ENCODE measurements at regions not wholly inside any gene's neighbourhood (a gene's known extent, or its start where the extent isn't known, plus 50 kb on each side); places are given as distances from the start of the nearest gene placed in this dataset.

DNA sequence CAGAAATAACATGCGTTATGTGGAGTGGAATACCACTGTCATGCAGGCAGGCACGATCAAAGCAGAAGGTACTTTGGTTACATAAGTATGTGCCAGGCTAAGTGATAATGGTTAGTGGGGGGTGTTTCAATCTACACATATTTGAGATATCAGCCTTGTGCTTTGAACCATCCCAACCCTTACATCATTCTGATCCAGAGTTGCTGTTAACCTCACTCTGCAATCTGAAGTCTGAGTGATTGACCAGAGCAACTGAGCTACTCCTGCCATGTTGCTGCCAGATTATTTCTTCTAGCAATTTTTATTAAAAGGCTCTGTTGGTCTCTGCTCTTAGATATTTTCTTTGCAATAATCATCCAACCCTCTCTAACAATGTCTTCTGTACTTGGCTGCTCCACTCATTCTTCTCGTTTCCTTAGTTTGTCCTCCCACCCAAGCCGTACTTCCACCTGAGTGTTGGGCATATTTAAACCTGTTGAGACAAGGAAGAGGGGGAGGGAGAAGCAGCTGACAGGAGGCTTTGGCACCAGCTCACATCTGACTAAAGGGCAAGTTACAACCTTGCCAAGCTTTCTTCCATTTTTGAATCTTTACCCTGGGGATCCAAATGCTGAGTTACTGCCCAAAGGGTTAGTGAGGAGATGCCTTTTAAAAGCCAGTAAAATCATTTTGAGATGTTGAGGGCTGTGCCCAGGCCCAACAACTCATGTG is 114.1 kb upstream of the SESN3 start:
- DNase-seq, result no peak

DNA sequence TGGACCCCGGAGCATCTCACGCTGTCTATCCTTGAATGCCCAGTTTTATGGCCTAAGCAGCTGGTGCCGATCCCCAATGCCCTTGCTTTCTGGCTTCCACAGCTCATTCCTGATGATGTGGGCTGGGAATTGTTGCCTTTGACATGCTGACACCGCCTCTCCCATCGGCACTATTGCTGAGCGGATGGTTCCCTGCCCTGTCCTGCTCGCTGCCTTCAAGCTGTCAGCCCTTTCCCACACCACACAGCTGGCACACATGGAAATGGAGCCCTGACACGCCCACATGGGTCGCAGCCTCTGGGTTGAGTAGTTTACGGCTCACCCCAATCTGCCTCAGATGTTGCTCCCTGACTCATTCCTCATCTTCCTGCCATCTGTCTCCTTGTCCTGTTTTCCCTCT is 110.2 kb upstream of the SESN3 start:
- no peak for DNase-seq

DNA sequence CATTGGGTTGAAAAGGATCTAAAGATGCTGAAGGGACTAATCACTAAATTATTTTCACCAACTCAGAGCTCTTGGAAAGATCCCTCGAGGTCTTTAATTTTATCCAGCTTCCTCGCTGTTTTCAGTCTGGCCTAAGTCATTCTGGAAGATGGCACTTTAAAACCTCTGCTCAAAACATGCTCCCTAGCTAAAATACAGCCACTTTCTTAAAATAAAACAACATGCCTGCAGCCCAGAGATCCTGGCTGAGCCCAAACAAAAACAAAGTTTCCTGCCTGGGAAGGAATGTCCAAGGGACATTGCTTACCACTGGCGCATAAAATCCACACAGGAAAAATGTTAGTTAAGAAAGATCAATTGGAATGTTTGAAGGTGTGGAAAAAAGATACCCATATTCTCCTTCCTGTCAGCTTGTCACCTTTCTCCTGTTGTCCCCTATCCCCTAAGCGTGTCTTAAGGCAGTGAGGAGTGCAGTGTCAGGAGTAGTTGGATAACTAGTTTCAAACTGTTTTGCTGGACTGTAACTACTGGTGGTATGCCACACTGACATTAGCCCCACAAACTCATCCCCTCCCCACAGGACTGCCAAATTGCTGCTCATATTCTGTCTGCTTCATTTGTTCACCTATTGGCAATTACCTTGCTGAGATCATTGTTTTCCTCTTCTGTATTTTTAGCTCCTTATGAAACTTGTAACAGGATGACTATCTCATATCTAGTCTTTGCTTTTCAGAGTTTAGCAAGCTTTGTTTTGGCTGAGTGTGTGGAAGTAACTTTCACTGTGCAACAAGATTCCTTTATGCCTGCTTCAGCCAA is 108.3 kb upstream of the SESN3 start:
- no peak for DNase-seq

DNA sequence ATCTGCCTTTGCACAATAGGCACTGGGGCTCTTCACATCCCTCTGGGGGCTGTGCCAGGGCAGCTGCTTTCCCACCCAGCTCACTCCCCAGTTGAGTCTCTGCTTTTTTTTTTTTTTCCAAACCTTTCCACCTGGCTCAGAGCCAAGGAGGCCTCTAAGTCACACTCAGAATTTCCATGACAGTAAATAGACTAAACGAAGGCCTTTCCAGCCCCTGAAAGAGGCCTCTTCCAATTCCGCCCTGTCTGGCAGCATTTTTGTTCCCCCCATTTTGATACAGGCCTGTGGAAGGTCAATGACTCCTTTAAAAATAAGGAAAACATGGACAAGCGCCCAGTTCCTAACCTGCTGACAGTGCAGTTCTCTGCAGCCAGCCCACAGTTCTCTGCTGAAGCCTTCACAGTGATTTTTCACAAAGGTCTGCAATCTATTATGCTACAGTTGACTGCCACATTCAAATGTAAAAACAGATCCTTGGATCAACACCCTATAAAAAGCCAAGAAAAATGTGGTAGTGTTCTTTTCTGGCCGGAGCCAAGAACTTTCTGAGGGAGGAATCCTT is 107.5 kb upstream of the SESN3 start:
- no peak for DNase-seq

DNA sequence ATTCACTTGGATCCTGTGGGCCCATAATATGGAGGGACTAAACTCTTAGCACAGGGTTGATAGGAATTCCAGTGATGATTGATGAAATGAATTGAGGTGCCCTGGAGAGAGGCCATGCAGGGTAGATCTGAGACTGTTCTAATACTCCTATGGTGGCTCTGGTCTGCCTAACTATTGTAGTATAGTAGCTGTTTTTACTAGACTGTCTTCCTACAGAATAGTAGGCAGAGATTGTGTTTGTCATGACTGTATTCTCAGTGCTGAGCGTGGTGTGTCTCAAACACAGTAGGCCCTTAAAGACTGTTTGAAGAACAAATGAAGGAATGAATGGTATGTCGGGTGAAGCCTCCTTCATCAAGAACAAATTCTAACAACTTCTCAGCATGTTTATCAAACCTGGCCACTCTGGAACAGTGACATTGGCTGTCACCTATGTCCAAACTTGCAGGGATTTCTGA is 107.0 kb upstream of the SESN3 start:
- no peak for DNase-seq

DNA sequence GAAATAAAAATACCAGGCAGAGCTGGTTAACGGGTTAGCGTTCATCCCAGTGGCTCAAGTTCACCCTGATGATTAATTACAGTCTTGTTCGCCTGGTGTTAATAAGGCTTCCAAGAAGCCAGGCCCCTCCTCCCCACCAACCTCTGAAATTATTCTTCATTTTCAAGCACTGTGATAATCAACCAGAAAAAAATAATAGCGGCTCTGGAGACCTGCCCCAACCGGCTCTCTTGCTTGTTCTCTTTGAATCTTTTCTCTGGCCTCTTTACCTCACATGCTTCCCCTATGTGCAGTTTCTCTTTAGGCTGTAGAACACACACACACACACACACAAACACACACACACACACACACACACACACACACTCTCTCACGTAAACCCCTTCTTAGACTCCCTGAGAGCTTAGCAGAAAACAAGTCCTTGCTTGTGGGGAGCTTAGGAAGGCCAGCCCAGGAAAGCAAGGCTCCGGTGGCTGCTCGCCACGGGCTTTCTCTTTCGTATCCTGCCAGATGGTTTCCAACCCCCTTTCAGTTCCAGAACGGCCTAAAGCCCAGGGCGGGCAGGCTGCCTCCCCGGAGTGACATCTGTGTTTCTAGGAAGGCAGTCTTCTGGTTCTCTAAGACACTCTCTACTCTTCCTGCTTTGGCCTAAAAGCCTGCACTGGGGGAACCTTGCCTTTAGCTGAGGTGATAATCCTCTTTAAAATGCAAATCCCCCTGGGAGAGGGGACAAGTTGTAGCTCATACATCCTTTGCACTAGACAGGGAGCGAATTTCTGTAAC is 106.4 kb upstream of the SESN3 start:
- DNase-seq, result peak; percentile 43

DNA sequence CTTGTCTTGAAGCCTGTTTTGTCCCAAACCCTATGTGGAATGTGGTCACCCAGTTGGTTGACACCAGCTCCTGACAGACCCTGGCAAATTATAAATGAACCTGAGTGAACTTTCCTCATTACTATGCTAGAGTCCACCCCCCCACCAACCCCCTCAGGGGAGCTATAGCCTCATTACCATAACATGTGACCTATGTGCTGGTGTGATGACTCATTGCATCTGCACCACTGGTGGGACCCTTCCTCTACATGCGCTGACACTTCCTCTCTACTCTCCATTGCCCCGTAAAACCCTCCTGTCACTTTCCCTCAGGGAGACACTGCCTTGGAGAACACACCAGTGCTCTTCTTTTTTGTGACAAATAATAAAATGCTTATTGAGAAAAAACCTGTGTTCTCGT is 105.0 kb upstream of the SESN3 start:
- DNase-seq, result no peak

DNA sequence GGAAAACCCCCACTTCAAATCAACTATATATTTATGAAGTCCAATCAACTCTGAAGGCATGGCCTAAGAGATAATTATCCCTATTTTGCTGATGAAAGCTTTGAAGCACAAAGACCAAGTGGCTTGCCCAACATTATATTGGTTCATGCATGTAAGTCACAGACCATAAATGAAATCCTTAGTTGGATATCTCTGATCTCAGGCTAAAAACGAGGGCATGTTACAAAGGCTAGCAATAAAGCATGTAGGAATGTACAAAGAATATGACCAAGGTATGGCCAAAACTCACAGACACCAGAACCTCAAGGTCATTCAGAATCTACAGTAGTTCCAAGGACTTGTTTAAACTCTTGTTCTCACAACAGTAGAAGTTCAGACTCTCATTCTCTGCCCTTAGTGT is 100.2 kb upstream of the SESN3 start:
- no peak for DNase-seq

DNA sequence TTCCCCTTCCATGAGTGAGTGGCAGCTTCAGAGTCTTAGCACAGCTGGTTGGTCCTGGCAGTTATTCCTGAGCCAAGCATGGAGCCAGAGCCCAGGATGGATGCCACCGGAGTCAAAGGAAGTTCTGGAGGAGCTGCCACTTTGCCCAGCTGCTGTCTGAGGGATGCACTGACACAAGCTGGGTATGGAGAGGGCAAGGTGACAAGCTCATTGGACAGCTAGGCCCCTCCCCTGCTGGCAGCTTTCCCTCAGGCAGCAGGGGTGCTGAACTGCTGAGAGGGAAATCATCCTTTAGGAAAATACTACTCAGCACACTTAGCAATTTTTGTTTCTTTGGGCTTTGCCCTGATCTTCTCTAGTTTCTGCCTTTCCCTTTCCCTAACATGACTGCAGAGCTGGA is 99.3 kb upstream of the SESN3 start:
- DNase-seq, result no peak

DNA sequence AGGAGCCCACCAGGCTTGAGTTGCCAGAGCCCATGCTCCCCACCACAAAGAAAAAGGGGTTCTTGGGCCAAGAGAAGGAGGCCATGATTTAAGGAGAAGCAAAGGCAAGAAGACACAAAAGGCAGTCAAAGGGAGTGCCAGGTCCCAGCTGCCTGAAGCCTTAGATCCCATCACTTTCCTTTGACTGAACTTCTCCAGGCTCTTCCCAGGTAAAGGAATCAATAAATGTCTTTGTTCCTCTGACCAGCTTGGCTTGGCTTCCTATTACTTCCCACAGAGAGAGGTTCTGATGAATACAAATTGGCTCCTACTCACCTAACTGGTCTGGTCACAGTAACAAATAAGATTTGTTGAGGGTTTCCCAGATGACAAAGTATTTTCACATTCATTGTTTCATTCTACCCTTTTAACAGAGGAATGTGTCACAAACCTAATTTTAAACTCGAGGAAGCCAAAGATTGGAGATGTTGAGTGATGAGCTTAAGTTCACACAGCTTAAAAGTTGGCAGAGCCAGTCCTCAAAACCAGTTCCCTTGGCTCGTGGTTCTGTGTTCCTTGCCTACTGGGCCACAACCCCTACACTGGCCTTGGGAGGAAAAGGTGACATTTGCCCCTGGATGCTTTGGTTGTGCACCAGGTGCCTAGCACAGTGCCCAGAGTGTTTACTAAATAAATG is 96.4 kb upstream of the SESN3 start:
- no peak for DNase-seq

DNA sequence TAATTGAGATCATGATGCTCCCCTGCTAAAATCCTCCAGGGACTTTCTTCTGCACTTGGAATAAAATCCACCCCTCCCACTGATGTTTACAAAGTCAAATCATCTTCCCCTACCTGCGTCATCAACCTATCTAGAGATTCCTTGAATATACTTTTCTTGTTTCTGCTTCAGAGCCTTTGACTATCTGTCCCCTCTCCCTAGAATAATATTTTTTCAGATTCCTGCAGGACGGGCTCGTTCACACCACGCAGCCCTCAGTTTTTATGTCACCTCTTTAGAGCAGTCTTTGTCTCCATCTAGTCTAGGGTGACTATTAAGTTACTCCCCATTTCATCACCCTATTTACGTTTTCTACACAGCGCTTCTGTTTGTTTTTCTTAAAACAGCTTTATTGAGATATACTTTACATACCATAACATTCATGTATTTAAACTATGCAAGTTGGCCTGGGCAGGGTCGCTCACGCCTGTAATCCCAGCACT is 94.8 kb upstream of the SESN3 start:
- no peak for DNase-seq

DNA sequence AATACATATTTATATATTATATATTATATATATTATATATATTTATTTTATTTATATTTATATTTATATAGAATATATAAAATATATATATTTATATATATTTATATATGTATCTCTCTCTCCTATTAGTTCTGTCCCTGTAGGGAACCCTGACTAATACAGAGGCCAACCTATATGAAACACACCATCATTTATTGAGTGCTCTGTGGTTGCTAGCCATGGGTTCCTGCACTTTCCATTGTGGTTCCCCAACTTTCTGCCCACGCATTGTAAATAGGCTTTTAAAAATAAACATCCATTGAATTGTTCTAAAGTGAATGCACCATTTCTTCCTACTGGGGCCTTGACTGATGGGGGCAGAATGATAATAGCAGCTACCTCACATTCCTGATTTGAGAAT is 93.8 kb upstream of the SESN3 start:
- DNase-seq, result no peak

DNA sequence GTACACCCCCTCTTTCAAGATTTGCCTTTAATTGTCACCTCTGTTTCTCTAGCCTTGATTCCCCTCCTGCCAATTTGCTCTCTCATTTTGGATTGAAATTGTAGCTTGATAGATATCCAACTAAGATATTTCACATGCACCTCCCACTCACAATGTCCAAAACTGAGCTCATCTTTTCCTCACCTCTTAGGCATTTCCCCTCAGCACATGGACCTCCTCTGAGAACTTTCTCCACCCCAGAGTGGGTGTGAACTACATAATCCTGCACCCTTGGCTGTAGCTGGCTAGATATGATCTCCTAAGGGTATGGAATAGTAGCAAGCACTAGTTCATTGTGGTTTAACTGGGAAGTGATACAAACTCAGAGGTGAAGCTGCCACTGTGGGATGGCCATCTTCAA is 91.5 kb upstream of the SESN3 start:
- no peak for DNase-seq

DNA sequence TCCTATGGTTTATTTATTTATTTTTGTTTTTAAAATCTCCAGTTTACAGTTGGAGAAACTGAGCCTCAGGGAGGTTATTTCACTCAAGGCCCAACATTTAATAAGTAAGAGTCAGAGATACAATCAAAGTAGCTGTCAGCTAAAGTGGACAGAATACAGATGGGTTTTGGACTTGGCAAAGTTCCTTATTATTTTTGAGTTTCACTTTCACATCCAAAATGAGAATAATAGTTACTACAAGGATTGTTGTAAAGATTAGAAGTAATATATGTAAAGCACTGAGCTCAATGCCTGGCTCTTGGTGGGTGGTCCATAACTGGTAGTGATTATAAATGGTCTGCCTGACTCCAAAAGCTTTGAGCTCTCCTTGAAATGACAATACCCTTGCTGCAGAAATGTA is 87.5 kb upstream of the SESN3 start:
- DNase-seq, result no peak

DNA sequence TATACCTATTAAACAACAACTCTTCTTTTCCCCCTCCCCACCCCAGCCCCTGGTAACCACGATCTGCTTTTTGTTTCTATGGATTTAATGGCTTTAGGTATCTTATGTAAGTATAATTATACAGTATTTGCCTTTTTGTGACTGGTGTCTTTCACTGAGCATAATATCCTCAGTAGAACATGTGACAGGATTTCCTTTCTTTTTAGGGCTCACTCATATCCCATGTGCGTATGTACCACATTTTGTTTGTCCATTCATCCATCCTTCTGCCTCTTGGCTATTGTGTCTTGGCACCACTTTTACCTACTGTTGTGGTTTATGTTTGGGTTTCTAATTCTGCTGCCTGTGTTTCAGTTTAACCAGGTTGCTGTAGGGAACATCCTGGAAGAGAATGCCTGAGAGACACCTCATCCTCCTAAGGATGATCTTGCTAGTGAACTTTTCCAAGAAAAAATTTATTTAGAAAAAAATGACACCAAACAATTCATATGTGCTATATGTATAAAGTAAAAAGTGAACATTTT is 77.6 kb upstream of the SESN3 start:
- no peak for DNase-seq

DNA sequence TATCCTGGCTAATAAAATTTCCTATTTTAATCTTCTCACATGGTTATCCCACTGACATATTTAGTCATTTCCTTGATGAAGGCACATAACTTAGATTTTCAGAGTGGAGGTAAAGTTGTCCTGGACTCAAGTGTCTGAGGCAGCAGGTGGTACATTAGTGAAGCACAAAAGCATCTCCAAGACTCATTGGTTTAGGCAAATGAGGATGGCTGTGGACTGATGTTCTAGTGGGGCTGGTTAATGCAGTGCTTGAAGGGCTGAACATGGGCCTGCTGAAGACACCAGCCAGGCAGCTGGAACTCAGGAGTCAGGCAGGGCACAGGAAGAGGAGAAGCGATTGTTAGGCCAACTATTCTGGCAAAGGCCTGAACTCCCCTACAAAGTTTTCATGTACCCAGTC is 76.3 kb upstream of the SESN3 start:
- DNase-seq, result no peak

DNA sequence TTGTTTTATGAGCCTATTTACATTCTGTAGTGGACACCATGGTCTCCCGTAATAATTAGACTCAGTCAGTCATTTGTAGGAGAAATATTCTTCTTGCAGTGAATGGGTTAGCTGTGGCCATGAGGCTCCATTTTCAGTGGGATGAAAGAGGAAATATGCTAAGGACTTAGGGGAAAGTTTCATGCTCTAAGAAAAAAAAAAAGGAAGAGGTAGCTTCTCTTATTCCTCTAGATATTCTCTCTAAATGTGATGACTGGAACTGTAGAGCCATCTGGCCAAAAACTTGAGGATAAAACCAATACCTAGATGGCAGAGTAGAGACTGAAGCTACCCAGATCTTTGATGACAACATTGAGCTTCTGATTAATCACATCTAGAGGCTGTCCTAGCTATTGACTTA is 75.8 kb upstream of the SESN3 start:
- no peak for DNase-seq

DNA sequence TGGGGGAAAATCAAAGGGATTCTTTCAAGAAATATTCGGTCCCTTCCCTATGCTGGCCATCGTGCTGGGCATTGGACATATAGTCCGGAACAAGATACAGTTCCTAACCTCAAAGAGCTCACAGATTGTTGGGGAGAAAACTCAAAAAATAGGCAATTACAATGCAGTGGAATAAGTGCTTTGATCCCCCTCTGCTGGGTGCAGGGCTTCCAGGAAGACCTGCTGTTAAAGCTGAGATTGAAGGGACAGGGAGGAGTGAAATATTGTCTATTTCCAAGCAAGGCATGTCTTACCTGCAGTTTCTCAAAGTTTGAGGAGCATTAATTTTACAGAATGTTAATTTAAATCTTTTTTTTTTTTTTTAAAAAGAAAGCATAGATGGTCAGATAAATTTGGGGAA is 75.1 kb upstream of the SESN3 start:
- DNase-seq, result no peak

DNA sequence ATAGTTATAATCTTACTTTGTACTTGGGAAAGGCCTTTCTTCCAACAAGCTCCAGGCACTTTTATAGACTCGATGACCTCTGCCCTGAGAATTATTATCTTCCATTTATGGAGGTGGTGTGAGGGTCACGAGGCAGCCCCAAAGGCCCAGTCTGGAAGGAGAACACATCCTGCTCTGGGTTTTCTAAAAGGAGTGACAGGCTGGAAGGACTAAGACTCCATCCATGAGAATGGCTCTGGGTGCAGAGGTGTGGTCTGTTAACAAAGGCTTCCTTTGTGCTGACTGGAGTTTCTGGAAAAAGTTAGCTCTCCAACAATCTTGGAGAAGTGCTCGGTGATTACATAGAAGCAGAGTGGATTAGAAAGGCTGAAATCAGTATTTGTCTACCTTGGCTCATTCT is 74.7 kb upstream of the SESN3 start:
- no peak for DNase-seq

DNA sequence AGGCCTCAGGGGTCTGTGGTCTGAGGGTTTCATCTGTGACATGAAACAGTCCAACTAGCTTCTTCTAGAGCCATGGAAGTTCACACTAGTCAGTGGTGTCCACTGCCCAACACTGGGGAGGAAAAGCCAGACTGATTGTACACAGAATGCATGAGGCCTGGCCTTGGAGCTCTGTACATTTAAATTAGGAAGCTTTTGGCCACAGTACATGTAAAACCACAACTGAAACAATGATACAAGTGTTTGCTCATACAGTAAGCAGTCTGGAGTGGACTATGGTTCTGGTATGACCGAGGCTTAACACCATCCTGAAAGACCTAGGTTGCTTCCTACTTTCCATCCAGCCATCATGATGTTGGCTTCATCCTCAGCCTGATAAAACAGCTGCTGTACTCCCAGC is 73.8 kb upstream of the SESN3 start:
- no peak for DNase-seq

DNA sequence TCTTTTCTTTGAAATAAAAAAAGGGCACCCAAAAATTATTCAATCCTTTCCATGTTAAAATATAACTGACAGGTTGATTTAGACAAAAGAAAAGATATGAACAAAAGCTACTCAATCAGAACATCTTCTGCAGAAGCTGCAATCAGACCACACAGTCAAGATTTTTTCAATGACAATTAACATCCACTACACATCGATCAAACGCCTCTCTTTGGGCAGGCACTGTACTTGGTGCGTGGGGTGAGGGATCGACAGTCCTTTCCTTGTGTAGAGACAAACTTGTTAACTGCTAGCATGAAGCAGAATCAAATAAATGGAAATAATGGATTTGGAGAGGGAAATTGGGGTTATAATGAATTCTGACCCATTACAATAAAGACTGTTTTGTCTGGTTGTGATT is 71.2 kb upstream of the SESN3 start:
- no peak for DNase-seq

DNA sequence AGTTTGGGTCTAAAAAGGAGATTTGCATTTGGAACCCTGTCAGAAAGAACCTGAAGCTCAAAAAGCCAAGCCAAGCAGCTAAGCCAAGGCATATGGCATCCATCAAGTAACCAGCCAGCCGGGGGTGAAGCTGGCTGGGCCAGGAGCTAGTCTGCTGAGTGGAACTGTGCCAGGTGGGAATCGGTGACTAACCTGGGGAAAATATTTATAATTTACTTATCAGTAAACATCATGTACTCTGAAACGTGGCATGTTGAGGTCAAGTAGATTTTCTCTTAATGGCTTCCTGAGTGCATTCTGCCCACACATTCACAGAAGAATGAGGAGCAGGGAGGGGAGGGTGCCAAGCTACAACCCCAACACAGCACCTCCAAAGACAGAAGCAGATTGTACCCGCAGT is 70.5 kb upstream of the SESN3 start:
- no peak for DNase-seq

All from CD4-positive, alpha-beta T cell treated with Interleukin-10 for 1 hour (primary cell).